ENCODE measurements at regions not wholly inside any gene's neighbourhood (a gene's known extent, or its start where the extent isn't known, plus 50 kb on each side); places are given as distances from the start of the nearest gene placed in this dataset.

GRCh38 chr5:153187503-153187902, 303.0 kb upstream of the GRIA1 start:
- no peak for TF ChIP-seq CTCF (conservative IDR thresholded peaks at IDR 0.05)
- TF ChIP-seq ZFX (IDR thresholded peaks at IDR 0.05): no peak

Measured in C4-2B (cell line).